Cardiac muscle cell (in vitro differentiated cells and primary cell): ENCODE measurements at regions not wholly inside any gene's neighbourhood (a gene's known extent, or its start where the extent isn't known, plus 50 kb on each side); places are given as distances from the start of the nearest gene placed in this dataset.

Experiments
- DNase-seq, 2 donors: peaks; one replicate each; pipeline versions ENCODE4 v3.0.0 to v3.0.0-alpha.2; 2010 to 2017; ENCODE audit warnings: low read depth in 1 of 2, low spot score in 1 of 2
- H3K27ac ChIP-seq: fragments of 200-600 bp; sonication (generic); 2 replicates; pipeline ENCODE4 v1.5.1; 2016
- H3K27me3 ChIP-seq: fragments of 200-600 bp; sonication (generic); 2 replicates; pipeline ENCODE4 v1.6.0; 2016; ENCODE audit warnings: control low read depth
- H3K36me3 ChIP-seq: fragments of 200-600 bp; sonication (generic); 2 replicates; pipeline ENCODE4 v1.5.1; 2016; ENCODE audit warnings: control low read depth
- H3K4me1 ChIP-seq: fragments of 200-600 bp; sonication (generic); 2 replicates; pipeline ENCODE4 v1.8.1; 2017; ENCODE audit warnings: low read depth, mild to moderate bottlenecking, mixed run types
- H3K4me3 ChIP-seq: fragments of 200-600 bp; sonication (generic); 2 replicates; pipeline ENCODE4 v1.5.1; 2016; ENCODE audit warnings: mild to moderate bottlenecking
- H3K9me3 ChIP-seq: fragments of 200-600 bp; sonication (generic); 2 replicates; pipeline ENCODE4 v1.5.1; 2017; ENCODE audit warnings: low read depth, mild to moderate bottlenecking, control low read depth
- CTCF ChIP-seq: IDR thresholded peaks from 2 replicates; pipeline ENCODE4 v1.5.1; 2012; ENCODE audit warnings: low read depth, mild to moderate bottlenecking, low read length

DNA sequence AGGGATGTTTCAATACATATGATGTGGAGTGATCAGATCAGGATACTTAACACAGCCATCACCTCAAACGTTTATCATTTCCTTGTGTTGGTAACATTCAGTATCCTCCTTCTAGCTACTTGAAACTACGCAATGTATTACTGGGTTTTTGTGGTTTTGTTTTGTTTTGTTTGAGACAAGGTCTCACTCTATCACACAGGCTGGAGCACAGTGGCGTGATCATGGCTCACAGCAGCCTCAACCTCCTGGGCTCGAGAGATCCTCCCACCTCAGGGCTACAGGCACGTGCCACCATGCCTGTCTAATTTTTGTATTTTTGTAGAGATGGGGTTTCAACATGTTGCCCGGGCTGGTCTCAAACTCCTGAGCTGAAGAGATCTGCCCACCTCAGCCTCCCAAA lies 70.2 kb upstream of the BCL11B start:
- Histone ChIP-seq H3K27ac (no peak overlapping the region), H3K4me3 (no peak overlapping the region), H3K4me1 (no peaks in the 10 kb centered on the region), H3K9me3 (no peaks in the 10 kb centered on the region), H3K36me3 (no peaks in the 10 kb centered on the region), H3K27me3 (no peaks in the 10 kb centered on the region)
- no peak for DNase-seq
- no peak for TF ChIP-seq CTCF

GRCh38 chr14:99339551-99339950 lies 67.6 kb upstream of the BCL11B start:
- Histone ChIP-seq H3K9me3 (no peaks in the 10 kb centered on the region), H3K4me3 (no peak overlapping the region)
- TF ChIP-seq CTCF: no peak

GRCh38 chr14:99338313-99338712 lies 66.3 kb upstream of the BCL11B start:
- DNase-seq: no peak
- H3K4me3 ChIP-seq: no peak overlapping the region
- no peak for TF ChIP-seq CTCF

More at GRCh38 chr14:99339551-99339950, 67.6 kb upstream of the BCL11B start:
- DNase-seq: no peak
- H3K4me1 ChIP-seq: no peaks in the 10 kb centered on the region
- no peak overlapping the region for H3K27ac ChIP-seq
- no peaks in the 10 kb centered on the region for H3K27me3 ChIP-seq
- H3K36me3 ChIP-seq: no peaks in the 10 kb centered on the region

DNA sequence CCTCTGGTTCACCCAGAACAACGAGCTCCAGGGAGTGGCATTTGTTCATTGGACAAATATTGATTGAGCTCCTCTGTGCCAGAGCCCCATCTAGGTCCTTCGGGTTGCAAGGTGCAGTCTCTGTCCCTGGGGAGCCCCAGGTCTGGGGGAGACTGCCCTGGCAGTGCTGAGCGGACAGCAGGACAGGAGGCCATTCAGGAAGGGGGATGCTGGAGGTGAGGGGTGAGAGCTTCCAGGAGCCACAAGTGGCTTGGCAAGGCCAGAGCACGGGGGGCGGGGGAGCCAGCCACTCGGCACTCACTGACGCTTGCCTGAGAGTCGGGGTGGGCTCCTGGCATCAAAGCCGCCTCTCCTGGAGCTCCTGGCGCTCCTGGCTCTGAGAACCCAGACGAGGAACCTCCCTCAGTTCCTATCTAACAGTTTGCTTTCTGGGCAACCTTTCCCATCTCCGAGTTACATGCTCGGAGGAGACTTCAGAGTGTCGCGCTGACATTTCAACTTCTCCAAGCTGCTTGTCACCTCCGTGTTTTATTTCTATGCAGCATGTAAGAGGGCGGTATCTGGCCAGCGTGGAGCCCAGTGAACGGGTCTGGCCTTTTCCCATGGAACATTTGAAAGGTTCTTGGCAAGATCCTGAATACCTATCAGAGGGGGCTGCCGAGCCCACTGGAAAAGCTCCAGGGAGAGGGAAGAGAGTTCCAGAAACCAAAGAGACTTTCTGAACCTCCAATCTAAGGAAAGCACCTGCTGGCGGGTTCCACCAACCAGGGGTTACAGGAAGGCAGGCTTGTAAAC lies 62.0 kb upstream of the BCL11B start:
- Histone ChIP-seq H3K9me3 (no peaks in the 10 kb centered on the region), H3K36me3 (no peaks in the 10 kb centered on the region), H3K27ac (no peak overlapping the region), H3K4me3 (no peak overlapping the region), H3K27me3 (no peaks in the 10 kb centered on the region), H3K4me1 (no peaks in the 10 kb centered on the region)
- DNase-seq: no peak
- TF ChIP-seq CTCF: no peak

More at GRCh38 chr14:99338313-99338712, 66.3 kb upstream of the BCL11B start:
- Histone ChIP-seq H3K36me3 (no peaks in the 10 kb centered on the region), H3K27ac (no peak overlapping the region), H3K27me3 (no peaks in the 10 kb centered on the region), H3K9me3 (no peaks in the 10 kb centered on the region), H3K4me1 (no peaks in the 10 kb centered on the region)

DNA sequence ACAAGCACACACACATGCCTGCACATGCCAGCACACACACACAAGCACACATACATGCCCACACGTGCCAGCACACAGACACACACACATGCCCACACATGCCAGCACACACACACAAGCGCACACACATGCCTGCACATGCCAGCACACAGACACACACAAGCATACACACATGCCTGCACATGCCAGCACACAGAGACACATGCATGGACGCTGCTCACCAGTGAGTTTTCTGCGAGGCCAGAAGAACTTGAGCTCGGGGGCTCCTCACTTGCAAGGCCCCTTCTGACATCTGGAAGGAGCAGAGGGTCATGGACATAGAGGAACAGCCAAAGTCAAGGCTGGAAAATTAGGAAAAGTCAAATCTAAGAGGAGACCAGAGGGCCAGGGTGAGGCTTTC lies 61.2 kb upstream of the BCL11B start:
- no peak for TF ChIP-seq CTCF
- no peak for DNase-seq
- Histone ChIP-seq H3K9me3 (no peaks in the 10 kb centered on the region), H3K4me1 (no peaks in the 10 kb centered on the region), H3K27ac (no peak overlapping the region), H3K27me3 (no peaks in the 10 kb centered on the region), H3K4me3 (no peak overlapping the region), H3K36me3 (no peaks in the 10 kb centered on the region)
